Endothelial cell of umbilical vein (primary cell): ENCODE measurements at regions not wholly inside any gene's neighbourhood (a gene's known extent, or its start where the extent isn't known, plus 50 kb on each side); places are given as distances from the start of the nearest gene placed in this dataset.

Experiments
- CTCF ChIP-seq, 2 donors: IDR thresholded peaks; 1 replicate in 1 of 2; 2 replicates in 1 of 2; pipeline ENCODE4 v1.5.1; 2011; ENCODE audit warnings: low read length in 2 of 2, mild to moderate bottlenecking in 2 of 2, moderate library complexity in 2 of 2, control low read depth in 1 of 2, inconsistent platforms in 1 of 2, low read depth in 1 of 2; ENCODE audit not compliant: insufficient read depth in 1 of 2; ENCODE audit errors: extremely low read depth in 1 of 2
- EZH2 ChIP-seq: IDR thresholded peaks from 2 replicates; pipeline ENCODE4 v1.6.1; 2012; ENCODE audit warnings: borderline replicate concordance, low read depth, mild to moderate bottlenecking, moderate library complexity, low read length, inconsistent platforms; ENCODE audit not compliant: severe bottlenecking
- JUN ChIP-seq: IDR thresholded peaks from 2 replicates; pipeline ENCODE4 v1.6.1; 2011; ENCODE audit warnings: borderline replicate concordance, low read depth; ENCODE audit not compliant: insufficient read length, insufficient read depth
- POLR2A ChIP-seq: IDR thresholded peaks from 2 replicates; pipeline ENCODE4 v1.6.1; 2012; ENCODE audit warnings: low read depth, mild to moderate bottlenecking, control low read depth, low read length
- POLR2AphosphoS5 ChIP-seq: IDR thresholded peaks from 2 replicates; pipeline ENCODE4 v1.6.1; 2012; ENCODE audit warnings: low read depth, mild to moderate bottlenecking, control low read depth, low read length, moderate library complexity; ENCODE audit not compliant: insufficient read depth

- TF ChIP-seq CTCF (IDR thresholded peaks at IDR 0.05; ENCODE audit: extremely low read depth in 1 of 2, insufficient read depth in 1 of 2, low read depth in 1 of 2, low read length in 2 of 2): no peak
- TF ChIP-seq EZH2: no peak
- TF ChIP-seq POLR2AphosphoS5: no peak
- TF ChIP-seq POLR2A: no peak
- TF ChIP-seq JUN: no peak
These were observed 371.0 kb upstream of the CHD6 start for GRCh38 chr20:41989039-41989679.
